SU-DHL-6 (cell line): ENCODE measurements at regions not wholly inside any gene's neighbourhood (a gene's known extent, or its start where the extent isn't known, plus 50 kb on each side); places are given as distances from the start of the nearest gene placed in this dataset.

Experiments used
- EZH2phosphoT487 ChIP-seq: fragments of 200-600 bp; sonication (generic), shearing (Covaris generic); conservative IDR thresholded peaks from 2 replicates; pipeline ENCODE4 v1.6.1; 2018; ENCODE audit warnings: mild to moderate bottlenecking, antibody characterized with exemption, low read length, moderate library complexity, mixed read lengths
- TF ChIP-seq, protein P1 (sequence below): fragments of 200-600 bp; sonication (generic); IDR thresholded peaks from one replicate; pipeline ENCODE4 v1.5.1; 2017; ENCODE audit warnings: antibody characterized with exemption, mild to moderate bottlenecking, low read length, moderate library complexity; ENCODE audit not compliant: insufficient read depth, poor library complexity, severe bottlenecking

DNA sequence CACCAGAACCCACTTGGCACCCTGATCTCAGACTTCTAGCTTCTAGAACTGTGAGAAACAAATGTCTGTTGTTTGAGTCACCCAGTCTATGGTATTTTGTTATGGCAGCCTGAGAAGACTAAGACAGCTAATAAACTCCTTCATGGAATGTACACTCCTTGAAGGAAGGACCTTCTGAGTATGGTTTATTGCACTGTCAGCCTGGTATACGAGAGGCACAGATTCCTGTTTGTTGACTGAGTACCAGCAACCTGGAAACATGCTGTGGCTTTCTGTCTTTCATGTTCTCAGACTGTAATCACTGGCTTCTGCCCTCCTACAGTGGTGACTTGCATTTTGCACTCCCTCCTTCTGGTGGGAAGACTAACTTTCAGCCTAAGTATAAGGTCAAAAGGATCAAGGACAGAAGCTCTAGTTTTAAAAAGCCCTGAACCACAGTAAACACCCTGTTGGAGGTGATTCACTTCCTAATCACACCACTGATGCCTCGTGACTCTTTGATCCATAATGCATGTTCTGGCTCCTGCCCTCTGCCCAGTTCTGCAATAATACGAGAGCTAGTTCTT, 319.0 kb upstream of the NPSR1 start:
- TF ChIP-seq, protein P1, sequence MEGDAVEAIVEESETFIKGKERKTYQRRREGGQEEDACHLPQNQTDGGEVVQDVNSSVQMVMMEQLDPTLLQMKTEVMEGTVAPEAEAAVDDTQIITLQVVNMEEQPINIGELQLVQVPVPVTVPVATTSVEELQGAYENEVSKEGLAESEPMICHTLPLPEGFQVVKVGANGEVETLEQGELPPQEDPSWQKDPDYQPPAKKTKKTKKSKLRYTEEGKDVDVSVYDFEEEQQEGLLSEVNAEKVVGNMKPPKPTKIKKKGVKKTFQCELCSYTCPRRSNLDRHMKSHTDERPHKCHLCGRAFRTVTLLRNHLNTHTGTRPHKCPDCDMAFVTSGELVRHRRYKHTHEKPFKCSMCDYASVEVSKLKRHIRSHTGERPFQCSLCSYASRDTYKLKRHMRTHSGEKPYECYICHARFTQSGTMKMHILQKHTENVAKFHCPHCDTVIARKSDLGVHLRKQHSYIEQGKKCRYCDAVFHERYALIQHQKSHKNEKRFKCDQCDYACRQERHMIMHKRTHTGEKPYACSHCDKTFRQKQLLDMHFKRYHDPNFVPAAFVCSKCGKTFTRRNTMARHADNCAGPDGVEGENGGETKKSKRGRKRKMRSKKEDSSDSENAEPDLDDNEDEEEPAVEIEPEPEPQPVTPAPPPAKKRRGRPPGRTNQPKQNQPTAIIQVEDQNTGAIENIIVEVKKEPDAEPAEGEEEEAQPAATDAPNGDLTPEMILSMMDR, result no peak
- TF ChIP-seq EZH2phosphoT487, result no peak
